ENCODE measurements at regions not wholly inside any gene's neighbourhood (a gene's known extent, or its start where the extent isn't known, plus 50 kb on each side); places are given as distances from the start of the nearest gene placed in this dataset.
"Not testable (repeated sequence)": the region's sequence is repeated elsewhere in the genome, so short reads cannot be mapped to it uniquely, and the experiment has no call there.

DNA sequence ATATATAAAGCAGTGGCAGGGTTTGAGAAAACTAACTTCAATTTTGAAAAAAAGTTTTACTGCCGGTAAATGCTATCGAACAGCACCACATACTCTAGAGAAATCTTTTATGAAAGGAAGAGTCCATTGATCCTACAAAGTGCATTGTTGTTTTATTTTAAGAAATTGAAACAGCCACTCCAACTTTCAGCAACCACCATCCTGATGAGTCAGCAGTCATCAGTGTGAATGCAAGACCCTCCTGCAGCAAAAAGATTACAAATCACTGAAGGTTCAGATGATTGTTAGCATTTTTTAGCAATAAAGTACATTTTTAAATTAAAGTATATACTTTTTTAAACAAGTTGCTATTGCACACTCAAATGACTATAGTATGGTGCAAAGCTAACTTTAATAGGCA is 1017.7 kb upstream of the CRIM1 start:
- DNase-seq (ENCODE audit: low read depth in 2 of 2) = no peak

DNA sequence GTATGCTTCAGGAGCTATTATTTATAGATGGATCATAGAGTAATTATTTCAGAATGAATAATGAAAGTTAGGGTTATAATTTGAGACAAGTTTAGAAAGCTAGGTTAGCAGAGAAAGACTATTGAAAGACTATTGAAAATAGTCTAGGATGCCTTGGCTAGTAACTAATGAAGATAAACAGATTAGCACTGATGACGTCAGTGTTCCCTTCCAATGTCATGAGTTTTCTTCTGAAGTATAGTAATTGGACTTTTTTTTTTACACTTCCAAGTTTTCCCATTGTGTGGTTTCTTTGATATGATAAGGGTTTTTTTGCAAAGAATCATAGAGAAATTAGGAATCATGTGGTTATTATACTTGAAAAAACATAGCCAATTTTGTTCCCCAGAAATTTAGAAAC is 1041.5 kb upstream of the CRIM1 start:
- no peak for DNase-seq (ENCODE audit: low read depth in 2 of 2)

DNA sequence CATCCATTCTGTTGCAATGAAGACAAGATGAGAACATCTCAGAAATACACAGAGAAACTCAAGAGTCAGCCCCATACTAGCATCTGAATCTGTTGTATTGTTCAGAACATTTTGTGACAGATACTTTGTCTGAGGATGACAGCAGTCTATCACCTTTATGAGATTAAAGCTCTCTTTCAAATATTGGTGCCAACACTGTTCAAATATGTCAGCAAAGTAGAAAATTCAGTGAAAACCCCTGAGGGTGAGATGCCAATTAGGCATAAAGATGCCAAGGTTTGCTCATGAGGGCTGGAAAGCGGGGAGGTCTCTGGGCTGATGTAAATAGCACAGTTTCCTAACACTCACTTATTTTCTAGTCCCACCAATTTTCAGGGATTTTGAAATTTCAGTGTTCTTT is 1054.2 kb upstream of the CRIM1 start:
- no peak for DNase-seq (ENCODE audit: low read depth in 2 of 2)

DNA sequence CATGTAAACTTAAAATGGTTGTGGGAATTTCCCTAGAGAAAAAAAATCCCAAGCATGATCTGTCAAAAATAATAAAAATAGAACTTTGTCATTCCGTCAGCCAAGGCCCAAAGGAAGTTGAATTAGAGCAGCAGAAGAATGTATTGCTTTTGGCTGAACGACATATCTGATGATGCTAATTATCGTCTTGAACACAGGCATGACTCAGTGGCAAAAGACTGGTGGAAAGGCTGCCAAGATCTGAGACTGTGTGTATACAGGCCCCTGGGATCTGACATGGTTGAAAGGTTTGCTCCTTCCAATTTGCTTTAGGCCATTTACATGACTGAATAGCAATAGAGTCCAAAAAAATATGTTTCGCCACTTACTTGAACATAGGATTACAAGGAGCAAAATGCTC is 1057.1 kb upstream of the CRIM1 start:
- DNase-seq (ENCODE audit: low read depth in 2 of 2) = no peak

DNA sequence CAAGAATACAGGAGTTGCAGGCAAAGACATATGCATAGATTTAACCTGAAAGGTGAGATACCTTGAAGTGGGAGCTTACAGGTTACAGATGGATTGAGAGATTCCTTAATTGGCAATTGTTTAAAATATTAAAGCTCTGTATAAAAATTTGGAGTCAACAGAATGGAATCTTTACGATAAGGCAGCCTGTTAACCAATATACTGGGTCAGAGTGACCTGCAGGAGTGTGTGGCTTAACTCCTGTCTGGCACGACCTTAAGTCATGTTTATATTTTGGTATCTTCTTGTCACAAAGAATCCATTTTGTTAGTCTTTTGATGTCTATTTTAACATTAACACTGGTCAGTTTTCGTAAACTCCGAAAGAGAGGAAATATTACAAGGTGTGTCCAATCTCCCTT is 1058.2 kb upstream of the CRIM1 start:
- no peak for DNase-seq (ENCODE audit: low read depth in 2 of 2)

DNA sequence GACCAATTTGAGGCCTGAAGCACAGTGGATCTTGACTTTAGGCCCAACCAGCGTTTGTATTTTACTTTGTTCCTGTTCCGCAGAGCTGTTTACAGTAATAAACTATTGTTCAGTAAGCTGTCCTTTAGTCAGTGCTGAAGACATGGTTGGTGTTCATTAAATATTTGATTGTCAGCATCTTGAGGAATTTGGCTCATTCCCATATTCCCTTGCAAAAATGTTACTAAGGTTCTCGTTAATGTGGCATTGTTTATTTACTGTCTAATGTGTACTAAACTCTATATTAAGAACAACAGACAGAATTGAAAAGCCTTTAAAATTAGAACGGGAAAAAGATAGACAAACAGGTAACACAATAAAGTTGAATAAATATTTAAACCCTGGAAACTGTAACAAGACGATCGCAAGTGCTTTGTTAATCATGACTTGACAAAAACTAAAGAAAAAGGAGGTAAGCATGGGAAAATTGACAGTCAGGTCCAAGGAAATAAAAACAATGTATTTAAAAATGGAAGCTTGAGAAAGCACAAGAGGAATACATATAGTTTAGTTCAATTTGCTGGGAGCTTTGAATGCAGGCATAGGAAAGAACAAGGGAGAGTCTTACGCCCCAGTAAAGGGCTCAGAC is 1060.8 kb upstream of the CRIM1 start:
- DNase-seq (ENCODE audit: low read depth in 2 of 2) = no peak

DNA sequence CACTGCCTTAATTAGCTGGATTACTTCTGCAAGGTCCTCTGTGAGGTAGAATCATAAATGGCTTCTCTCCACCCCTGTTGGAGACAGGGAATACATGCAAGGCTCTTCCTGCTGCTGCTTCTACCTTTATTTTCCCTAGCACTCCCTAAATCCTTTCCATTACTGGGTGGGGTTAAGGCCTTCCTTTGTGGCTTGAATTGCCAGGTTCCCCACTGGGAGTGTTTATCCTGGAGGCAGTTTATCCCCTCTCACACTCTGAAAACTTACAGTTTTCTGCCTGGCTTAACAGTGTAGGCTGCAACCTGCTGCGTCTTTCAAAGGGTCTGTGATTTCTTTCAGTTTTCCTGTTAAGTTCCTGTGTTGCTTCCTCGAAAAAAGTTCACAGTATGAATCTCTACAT is 1062.3 kb upstream of the CRIM1 start:
- DNase-seq (ENCODE audit: low read depth in 2 of 2) = no peak

DNA sequence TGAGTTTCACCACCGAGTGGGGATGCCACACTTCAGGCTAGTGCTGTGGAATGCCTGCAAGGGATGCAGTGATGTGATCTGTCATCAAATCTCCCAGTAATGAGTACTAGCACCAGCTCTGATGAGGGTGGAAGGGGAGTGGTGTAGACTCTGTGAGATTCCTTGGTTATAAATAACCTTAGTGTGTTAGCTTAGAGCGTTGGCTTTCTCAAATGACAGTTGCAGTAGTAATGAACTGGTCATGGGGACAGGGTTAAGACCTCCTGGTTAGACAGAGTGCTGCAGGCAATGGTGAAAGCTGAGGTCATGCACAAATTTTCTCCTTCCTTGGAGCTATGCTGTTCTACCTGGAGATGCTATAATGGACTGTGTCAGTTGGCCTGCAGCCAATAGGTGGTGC is 1063.4 kb upstream of the CRIM1 start:
- no peak for DNase-seq (ENCODE audit: low read depth in 2 of 2)

DNA sequence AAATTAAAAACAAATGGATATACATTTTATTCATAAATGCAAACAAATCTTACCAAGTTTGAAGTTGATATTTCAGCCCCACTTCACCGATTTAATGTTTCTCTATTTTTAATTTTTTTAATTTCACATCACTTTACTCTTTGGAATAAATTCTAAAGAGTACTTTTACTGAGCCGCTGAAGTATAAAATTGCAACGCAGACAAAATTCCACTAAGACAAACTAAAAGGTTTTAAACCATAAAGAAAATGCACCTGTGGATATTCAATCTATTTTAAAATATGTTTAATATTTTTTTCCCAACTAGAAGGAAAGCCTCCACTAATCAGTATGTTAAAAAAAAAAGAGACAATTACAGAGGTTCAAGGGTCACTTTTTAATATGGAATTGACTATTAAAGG is 1073.9 kb upstream of the CRIM1 start:
- DNase-seq (ENCODE audit: low read depth in 2 of 2) = no peak

DNA sequence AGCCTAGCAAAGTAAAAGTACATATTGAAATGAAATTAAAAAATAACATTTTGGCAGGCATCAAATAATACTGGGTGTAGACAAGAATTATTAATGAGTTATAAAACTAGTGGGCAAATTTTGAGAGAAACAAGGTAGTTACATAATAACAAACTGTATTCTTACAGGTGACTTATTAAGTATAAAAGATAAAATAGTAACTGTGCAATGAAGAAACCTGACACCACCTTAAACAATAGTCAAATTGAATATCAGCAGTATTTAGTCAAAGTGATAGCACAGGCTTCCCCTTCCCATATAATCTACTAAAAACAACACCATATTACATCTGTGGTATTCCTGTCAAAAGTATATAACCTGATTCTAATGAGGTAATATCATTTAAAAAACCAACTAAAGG is 1099.8 kb upstream of the CRIM1 start:
- no peak for DNase-seq (ENCODE audit: low read depth in 2 of 2)

DNA sequence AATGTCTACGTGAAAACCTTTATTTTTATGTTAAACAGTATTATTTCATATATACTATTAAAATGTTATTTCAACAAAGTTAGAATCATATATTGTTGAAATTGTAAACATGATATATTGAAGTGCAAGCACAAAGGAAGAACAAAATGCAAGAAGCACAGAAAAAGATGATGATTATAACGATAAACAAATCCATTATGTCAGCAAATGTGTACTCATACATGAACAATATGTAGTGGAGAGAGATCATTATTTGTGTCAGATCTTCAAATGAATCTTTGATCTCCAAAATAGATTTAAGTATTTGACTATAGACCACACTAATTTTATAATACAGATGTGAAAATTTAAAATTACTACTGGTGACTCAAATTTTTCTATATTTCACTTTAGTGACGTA is 1104.4 kb upstream of the CRIM1 start:
- no peak for DNase-seq (ENCODE audit: low read depth in 2 of 2)

DNA sequence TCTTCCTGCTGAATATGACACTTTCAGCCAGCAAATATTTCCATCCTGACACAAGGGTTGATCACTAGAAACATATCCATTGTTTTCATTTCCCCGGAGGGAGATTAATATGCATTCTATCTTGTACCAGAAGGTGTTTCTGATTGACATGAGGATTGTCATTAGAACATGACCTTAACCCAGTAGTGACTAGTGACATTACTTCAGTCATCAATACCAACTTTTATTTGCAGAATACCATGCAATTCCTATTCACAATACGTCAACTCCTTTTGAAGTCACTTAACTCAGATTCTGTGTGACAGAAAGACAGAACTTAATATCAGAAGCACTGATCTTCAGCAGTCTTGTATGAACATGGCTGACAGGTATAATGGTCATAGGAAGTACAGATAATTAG is 1108.9 kb upstream of the CRIM1 start:
- no peak for DNase-seq (ENCODE audit: low read depth in 2 of 2)

DNA sequence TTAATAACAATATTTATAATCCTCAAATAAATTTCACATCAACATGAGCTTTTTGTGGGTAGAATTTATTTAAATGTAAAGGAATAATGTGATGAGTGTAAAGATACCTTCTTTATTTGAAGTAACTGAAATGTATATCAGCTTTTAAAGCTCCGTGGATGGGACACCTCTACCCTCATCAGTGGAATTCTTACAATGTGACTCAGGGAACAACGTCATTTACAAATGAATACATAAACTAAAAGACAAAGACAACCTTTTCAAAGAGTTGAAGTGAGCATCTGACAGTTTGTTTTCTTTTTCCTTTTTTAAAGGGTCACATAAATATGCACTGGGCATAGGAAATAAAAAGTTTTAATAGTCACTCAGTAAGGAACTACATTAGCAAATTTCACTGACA is 1127.0 kb upstream of the CRIM1 start:
- no peak for DNase-seq (ENCODE audit: low read depth in 2 of 2)

DNA sequence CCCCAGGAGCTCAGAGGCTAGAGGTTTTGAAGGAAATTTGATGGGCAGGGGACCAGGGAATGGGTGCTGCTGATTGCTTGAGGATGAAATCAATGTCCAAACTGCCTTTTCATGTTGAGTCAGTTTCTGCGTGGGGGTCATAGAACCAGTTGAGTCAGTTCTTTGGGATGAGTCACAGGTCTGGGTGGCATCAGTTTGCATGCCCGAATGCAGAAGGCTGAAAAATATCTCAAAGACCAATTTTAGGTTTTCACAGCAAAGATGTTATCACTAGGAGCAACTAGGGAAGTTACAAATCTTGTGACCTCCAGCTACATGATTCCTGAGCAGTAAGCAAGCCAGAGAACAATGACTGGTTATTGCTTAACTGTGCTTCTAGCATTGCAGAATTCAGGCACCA is 1135.1 kb upstream of the CRIM1 start:
- DNase-seq (ENCODE audit: low read depth in 2 of 2) = no peak

DNA sequence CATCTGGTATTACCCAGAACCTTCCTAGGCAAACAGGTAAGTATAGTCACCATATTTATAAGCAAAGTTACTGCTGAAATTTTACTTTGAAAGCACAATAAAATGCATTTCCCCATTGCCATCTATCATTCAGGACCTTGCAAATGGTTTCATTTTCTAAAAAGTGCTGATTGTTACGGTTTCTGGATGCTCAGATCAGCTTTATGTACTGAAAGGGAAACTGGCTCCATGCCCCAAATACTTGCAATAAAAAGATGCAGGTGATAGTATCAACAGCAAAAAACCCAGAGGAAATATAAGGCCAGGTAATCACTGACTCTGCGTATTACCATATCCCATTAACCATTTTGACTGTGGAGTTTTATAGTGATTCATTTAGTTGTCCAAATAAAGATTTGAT is 1150.7 kb upstream of the CRIM1 start:
- no peak for DNase-seq (ENCODE audit: low read depth in 2 of 2)

DNA sequence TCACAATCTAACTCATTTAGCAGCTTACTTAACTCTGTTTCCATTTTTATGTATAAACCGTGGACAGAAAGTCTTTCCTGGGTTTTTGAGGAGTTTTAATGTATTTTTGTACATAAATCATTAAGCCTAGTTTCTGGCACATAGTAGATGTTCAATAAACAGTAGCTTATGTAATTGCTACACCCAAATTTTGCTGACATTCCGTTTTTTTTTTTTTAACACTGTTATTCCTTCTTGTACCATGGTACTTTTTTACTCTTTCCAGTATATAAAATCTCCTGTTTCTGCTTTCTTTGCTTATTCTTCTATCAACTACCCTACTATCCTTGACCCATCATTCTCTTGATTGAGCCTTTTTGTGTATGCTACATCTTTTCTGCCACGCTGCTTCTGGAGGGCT is 1151.3 kb upstream of the CRIM1 start:
- no peak for DNase-seq (ENCODE audit: low read depth in 2 of 2)

DNA sequence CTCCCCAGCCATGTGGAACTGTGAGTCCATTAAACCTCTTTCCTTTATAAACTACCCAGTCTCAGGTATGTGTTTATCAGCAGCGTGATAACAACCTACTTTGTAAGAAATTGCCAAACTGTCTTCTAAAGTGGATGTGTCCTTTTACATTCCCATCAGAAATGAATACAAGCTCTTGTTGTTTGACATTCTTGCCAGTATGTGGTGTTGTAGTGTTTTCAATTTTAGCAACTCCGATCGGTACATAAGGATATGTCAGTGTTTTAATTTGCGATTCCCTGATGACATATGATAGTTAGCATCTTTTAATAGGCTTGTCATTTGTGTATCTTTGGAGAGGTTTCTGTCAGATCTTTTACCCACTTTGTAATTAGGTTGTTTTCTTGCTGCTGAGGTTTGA is 1156.3 kb upstream of the CRIM1 start:
- no peak for DNase-seq (ENCODE audit: low read depth in 2 of 2)

DNA sequence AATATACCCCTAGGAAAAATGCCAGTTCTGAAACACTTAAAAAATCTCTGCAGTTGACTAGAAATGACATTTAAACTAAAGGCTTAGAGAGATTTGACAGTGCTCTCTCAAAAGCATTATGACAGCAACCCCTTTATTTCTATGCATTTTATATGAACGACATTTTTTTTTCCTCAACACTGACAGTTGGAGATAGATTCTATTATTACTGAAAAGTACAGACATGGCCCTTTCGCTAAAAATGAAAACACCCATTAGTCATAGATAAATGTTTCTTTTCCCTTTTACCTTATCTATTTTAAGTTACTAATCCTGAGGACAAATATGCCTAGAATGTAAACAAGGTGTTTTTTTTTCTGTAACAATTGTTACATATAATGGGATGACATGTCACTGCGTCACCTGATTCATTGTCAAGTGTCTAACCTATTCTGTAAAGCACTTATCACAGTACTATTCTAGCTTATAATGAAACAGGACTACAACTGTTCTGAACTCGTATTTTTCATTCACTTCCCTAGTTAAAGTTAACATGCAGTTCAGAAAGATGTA is 1169.6 kb upstream of the CRIM1 start:
- no peak for DNase-seq (ENCODE audit: low read depth in 2 of 2)

DNA sequence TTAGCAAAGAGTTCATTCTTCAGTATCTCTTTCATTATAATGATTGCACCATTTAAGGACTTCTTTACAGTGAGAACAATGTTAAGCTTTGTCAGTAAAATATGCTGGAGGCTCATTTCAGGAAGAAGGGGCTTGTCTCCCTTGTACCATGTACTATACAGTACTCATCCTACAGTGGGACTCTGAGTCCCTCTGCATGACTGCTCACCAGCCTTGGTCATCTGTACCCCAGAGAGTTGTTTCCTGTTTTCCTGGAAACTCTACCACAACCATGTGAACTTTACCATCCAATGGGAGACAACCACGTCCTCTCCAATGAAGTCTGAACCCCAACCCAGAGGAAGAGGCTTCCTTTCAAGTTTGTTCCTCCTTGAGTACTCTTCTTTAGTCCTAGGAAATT is 1171.1 kb upstream of the CRIM1 start:
- no peak for DNase-seq (ENCODE audit: low read depth in 2 of 2)

DNA sequence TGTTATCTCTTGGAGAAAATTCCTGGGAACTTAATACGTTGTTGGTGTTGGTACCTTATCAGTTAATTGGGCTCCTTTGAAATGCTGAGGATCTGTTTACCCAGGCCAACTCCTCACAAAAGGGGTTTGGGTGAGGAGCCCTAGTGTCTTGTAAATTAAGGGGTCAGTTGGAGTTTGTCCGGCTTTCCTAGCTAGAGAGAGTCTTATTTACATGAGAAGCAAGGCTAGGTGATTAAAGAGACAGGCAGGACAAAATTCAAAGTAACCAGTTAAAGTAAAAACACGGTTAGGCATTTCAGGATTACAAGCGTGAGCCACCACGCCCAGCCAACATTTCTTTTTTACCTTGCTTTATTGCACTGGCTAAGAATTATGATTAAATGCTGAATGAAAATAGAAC is 1178.9 kb upstream of the CRIM1 start:
- DNase-seq (ENCODE audit: low read depth in 2 of 2) = not testable (repeated sequence)

DNA sequence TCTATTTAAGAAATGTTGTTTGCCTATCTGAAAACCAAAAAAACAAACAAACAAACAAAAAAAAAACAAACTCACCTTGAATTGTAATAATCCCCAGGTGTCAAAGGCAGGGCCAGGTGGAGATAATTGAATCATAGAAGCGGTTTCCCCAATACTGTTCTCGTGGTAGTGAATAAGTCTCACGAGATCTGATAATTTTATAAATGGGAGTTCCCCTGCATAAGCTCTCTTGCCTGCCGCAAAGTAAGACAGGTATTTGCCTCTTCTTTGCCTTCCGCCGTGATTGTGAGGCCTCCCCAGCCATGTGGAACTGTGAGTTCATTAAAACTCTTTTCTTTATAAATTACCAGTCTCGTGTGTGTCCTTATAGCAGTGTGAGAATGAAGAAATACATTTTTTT is 1180.7 kb upstream of the CRIM1 start:
- no peak for DNase-seq (ENCODE audit: low read depth in 2 of 2)

DNA sequence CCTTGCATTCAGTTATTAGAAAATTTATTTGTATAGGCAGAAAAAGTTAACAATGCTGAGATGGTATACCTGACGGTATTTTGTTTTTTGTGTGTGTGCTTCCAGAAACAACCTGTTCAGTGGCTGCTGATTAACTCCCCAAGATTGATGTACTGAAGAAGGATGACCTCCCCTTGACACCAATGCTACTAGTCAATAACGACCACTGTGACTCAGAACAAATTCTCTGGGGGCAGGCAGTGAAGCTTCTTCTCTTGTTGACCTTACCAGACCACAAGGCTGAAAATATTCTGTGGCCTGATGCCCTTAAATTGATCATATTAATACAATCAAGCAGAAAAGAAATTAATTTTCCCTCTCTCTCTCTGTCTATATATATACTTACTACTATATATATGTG is 1182.9 kb upstream of the CRIM1 start:
- DNase-seq (ENCODE audit: low read depth in 2 of 2) = no peak

DNA sequence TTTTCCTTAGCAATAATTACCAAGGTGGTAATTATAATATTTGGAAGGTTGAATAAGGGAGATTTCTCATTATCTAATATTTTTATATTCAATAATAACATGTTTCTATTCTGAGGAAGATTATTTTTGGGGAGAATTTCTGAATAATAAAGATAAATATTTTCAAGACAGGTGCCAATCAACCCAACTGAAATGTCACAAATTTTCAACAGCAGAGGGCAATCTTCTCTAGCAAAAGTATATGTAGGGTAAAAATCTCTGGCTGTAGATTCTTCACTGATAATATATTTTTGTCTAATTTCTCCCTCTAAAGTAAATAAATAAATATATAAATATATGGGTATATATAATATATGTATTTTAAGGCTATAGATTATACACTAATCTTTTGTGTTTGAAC is 1187.2 kb upstream of the CRIM1 start:
- DNase-seq (ENCODE audit: low read depth in 2 of 2) = no peak

DNA sequence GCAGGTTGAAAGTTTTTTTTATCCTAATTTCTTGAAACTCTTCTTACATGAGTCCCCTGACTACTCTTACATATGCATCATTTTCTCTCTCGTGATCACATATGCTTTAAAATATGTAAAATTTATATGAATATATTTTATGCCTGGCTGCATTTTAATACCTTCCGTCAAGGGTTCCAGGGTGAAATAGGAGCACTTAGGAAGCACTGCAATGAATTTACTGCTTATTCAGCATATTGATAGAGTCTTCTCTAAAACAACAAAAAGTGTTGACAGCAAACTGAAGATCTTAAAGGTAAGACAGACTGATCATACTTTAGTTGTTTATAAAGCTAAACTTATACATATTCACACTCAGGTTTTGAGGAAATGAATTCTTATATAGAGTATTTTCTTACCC is 1191.6 kb upstream of the CRIM1 start:
- DNase-seq (ENCODE audit: low read depth in 2 of 2) = no peak

Measured in stimulated activated CD4-positive, alpha-beta T cell treated with anti-CD3 and anti-CD28 coated beads, Interleukin-1b, Interleukin-23, amount 100 ng/mL, for 1 hour (primary cell).